Tibial artery (tissue), 4 donors: ENCODE measurements at regions not wholly inside any gene's neighbourhood (a gene's known extent, or its start where the extent isn't known, plus 50 kb on each side); places are given as distances from the start of the nearest gene placed in this dataset.

Experiments
- DNase-seq, 2 donors: peaks; one replicate each; pipeline ENCODE4 v3.0.0-alpha.2; 2019
- H3K27ac ChIP-seq, 2 donors: fragments of 200-600 bp; sonication (generic) in 1 of 2; 1 replicate in 1 of 2; 2 replicates in 1 of 2; pipeline ENCODE4 v1.5.1; 2018 to 2019; ENCODE audit warnings: mild to moderate bottlenecking in 1 of 2
- H3K27me3 ChIP-seq, 2 donors: fragments of 200-600 bp; sonication (generic) in 1 of 2; one replicate each; pipeline versions ENCODE4 v1.5.1 to v1.6.0; 2016 to 2019
- H3K36me3 ChIP-seq, 3 donors: fragments of 200-600 bp; sonication (generic) in 2 of 3; one replicate each; pipeline ENCODE4 v1.5.1; 2016 to 2019; ENCODE audit warnings: mild to moderate bottlenecking in 2 of 3
- H3K4me1 ChIP-seq, 4 donors: fragments of 200-600 bp; sonication (generic) in 2 of 4; 1 replicate in 3 of 4; 2 replicates in 1 of 4; pipeline ENCODE4 v1.5.1; 2016 to 2019
- H3K4me3 ChIP-seq, 2 donors: fragments of 200-600 bp; sonication (generic) in 1 of 2; 1 replicate in 1 of 2; 2 replicates in 1 of 2; pipeline ENCODE4 v1.5.1; 2018 to 2019; ENCODE audit warnings: mild to moderate bottlenecking in 2 of 2
- H3K9me3 ChIP-seq, 3 donors: fragments of 200-600 bp; sonication (generic) in 1 of 3; one replicate each; pipeline ENCODE4 v1.5.1; 2016 to 2019
- CTCF ChIP-seq, 2 experiments: fragments of 200-600 bp in 1 of 2; fragments of 450-650 bp in 1 of 2; IDR thresholded peaks; one replicate each; pipeline ENCODE4 v1.5.1; 2017 to 2019; ENCODE audit warnings: antibody characterized with exemption in 2 of 2, mild to moderate bottlenecking in 1 of 2, moderate library complexity in 1 of 2
- intact Hi-C: fragments of 100-400 bp; cut with DNase I; formaldehyde crosslinking; loops from one replicate; pipeline ENCODE4 v1.15.0; 2023; ENCODE audit warnings: low total_unique reads

DNA sequence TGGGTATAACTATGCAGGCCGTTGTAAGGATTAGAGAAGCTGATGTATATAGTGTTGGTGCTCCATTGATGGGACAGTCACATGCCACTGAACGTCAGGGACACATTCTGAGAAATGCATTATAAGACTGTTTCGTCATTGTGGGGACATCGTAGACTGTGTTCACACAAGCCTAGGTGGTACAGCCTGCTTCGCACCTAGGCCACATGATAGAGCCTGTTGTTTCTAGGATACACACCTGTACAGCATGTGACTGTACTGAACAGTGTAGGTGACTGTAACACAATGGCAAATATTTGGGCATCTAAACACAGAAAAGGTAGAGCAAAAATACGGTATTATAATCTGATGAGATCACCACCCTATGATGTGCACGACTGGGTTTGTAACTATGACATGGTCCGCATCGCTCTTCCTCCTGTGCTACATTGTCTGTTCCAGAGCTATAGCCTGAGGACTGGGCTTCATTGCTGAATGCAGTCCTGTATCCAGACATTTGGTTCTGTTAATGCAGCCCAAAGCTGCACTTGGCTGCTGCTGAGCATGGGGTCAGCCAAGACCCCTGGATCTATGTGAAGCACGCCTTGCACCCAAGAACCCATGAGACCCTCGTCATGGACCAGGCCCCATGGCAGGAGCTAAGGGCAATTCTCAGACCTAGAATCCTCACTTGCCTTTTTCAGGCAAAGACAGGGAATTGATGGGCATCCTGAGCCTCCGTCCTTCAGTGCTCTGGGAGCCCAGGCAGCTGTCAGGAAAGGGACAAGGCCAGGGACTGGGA lies 51.1 kb upstream of the THY1 start:
- Histone ChIP-seq H3K9me3 (no peaks in the 10 kb centered on the region), H3K27me3 (peaks cover 0 to 6% of the 10 kb centered on the region in 2 donors), H3K4me3 (no peak overlapping the region), H3K36me3 (no peaks in the 10 kb centered on the region), H3K4me1 (peaks cover 0 to 3% (median 1%) of the 10 kb centered on the region in 4 donors), H3K27ac (no peak overlapping the region)
- DNase-seq = peak in 1 of 2 donors; percentile 57
- intact Hi-C loops = no loop called here
- no peak for TF ChIP-seq CTCF (IDR thresholded peaks at IDR 0.05)

DNA sequence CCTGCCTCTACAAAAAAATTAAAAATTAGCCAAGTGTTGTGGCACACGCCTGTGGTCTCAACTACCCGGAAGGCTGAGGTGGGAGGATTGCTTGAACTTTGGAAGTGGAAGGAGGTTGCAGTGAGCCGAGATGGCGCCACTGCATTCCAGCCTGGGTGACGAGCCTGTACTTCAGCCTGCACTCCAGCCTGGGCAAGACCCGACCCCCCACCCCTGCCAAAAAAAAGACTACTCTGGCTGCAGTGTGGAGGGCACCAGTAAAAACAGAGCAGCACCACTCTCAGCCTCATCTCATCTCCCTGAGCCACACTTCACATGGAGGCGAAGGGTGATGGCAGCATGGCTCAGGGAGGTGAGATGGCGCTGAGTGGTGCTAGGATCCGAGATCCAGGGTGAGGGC lies 50.3 kb upstream of the THY1 start:
- H3K36me3 ChIP-seq = no peaks in the 10 kb centered on the region
- H3K9me3 ChIP-seq = peaks cover 0 to 1% (median 1%) of the 10 kb centered on the region in 3 donors
- H3K27me3 ChIP-seq = peaks cover 0 to 6% of the 10 kb centered on the region in 2 donors
- intact Hi-C loops = no loop called here
- peaks cover 0 to 3% (median 1%) of the 10 kb centered on the region in 4 donors for H3K4me1 ChIP-seq
- no peak overlapping the region for H3K4me3 ChIP-seq
- H3K27ac ChIP-seq = no peak overlapping the region
- no peak for TF ChIP-seq CTCF (IDR thresholded peaks at IDR 0.05)
- DNase-seq = no peak

DNA sequence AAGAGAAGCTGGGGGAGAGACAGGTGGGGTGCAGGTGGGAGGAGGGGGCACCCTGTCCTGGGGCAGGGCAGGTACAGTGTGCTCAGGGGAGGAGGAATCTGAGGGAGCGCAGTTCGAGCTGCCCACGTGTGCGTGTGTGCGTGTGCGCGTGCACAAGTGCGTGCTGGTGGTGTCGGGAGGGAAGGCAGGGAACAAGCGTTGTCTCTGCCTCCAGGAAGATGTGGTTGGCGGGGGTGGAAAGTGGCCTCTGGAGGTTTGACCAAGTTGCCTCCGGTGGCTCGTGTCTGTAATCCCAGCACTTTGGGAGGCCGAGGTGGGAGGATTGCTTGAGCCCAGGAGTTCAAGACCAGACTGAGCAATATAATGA lies 49.9 kb upstream of the THY1 start:
- Histone ChIP-seq H3K27ac (no peak overlapping the region), H3K27me3 (peaks cover 0 to 6% of the 10 kb centered on the region in 2 donors), H3K4me1 (peaks cover 0 to 3% (median 1%) of the 10 kb centered on the region in 4 donors), H3K9me3 (peaks cover 3 to 5% (median 5%) of the 10 kb centered on the region in 3 donors), H3K36me3 (no peaks in the 10 kb centered on the region), H3K4me3 (no peak overlapping the region)
- peak in 1 of 2 donors; percentile 58 for DNase-seq
- intact Hi-C loops = no loop called here
- TF ChIP-seq CTCF (IDR thresholded peaks at IDR 0.05) = no peak
